ENCODE measurements at regions not wholly inside any gene's neighbourhood (a gene's known extent, or its start where the extent isn't known, plus 50 kb on each side); places are given as distances from the start of the nearest gene placed in this dataset.

DNA sequence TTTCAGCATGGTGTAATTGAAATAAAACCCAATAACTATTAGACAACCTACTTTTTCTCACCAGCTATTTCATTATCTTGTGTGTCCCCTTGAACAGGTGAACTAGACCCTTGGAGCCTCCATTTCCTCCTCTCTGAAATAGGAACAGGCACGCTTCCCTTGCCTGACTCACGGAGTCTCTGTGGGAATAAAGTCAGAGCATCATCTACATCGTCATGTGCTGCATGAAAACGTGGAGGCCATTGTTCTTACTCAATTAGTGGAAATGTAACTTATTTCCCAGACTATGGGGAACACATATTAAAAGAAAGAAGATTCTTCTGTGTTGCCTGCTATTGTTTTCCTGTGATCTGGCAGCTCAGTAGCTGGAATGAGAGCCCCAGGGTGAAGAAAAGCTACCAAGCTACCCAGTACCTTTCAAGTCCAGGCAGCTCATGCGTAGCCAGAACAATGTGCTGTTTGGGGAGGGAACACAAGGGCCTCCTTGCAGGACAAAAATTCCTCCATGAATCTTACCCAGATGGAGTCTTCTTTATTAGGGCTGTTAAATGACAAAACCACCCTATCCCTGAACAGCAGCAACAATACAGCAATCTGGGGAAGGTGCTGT, 59.8 kb downstream of the SOX11 start:
- no peak for DNase-seq

DNA sequence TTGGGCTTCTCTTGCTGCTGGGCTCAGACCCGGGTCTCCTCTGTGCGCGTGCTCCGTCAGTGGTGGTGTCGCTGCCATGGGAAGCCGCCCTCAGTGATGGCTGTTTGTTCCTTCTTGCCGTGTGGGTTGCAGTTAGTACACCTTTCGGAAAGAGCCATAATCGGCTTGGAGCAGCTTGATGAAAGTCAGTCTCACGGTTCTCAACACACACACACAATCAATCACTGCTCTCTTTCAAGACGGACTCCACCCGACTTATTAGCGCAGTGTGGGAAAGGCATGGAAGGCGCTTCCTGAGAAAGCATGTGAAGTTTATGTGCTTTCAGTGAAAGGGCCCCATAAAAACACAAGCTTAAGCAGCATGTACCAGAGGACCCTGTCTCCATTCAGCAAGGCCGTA, 64.1 kb downstream of the SOX11 start:
- no peak for DNase-seq

- DNase-seq, result no peak
These were observed 66.2 kb downstream of the SOX11 start for GRCh38 chr2:5758346-5758745.

GRCh38 chr2:5759949-5760348, 67.8 kb downstream of the SOX11 start:
- no peak for DNase-seq

GRCh38 chr2:5763531-5763930, 71.3 kb downstream of the SOX11 start:
- DNase-seq, result no peak

DNA sequence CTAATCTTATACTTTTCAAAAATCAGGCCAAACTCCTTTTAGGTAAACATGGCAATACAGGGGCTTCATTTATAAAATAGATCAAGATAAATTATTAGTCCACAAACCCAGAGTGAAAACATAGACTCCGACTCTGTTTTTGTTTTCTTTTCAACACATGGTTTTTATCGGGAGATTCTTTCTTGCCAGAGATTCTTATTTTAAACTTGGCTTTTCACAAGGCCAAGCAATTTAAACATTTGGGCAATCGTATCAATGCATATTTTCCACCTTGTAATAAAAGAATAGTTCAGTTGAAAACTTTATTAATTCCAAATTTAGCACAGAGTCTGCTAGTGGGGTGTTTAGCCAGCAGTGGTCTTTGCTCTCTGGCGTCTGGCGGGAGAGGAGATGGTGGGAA, 71.9 kb downstream of the SOX11 start:
- DNase-seq, result no peak

GRCh38 chr2:5766056-5766455, 73.9 kb downstream of the SOX11 start:
- no peak for DNase-seq

GRCh38 chr2:5766561-5766960, 74.4 kb downstream of the SOX11 start:
- DNase-seq, result no peak

GRCh38 chr2:5777131-5777535, 84.9 kb downstream of the SOX11 start:
- no peak for DNase-seq

DNA sequence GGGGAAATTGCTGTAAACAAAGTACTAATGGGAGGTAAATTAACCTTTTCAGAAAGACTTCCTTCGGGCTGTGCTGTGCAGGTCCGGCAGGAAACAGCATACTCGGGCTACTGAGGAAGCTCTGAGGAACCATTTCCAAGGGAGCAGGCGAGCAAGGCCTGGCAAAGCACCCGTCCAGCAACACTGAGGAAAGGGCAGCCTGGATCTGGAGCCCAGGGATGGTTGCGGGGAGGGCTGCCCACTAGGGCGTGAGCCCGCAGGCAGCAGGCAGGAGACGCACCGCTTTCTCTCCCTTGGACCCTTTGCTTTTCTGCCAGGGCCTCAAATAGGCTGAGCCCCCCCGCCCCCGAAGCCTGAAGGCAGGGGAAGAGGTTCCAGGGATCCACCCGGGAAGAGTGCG, 89.5 kb downstream of the SOX11 start:
- DNase-seq, result no peak

DNA sequence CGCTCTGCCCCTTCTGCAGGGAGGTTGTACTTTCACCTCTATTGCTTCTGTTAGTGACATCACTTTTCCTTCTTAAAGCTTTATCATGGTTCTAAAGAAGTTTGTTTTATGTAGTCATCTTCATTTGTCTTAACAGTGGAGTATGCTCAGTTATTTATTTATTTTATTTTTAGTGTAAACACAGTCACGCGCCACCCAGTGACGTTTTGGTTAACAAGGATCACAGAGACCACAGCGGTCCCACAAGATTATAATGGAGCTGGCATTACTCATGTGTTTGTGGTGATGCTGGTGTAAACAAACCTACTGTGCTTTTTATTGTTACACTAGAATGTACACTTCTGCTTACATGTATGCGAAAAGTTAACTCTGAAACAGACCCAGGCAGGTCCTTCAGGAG, 89.9 kb downstream of the SOX11 start:
- DNase-seq, result no peak

GRCh38 chr2:5788447-5788846, 96.3 kb downstream of the SOX11 start:
- no peak for DNase-seq

GRCh38 chr2:5791371-5791770, 99.2 kb downstream of the SOX11 start:
- no peak for DNase-seq

- DNase-seq, result no peak
These were observed 101.8 kb downstream of the SOX11 start for GRCh38 chr2:5794012-5794411.

GRCh38 chr2:5798084-5798483, 105.9 kb downstream of the SOX11 start:
- no peak for DNase-seq

GRCh38 chr2:5799348-5799747, 107.2 kb downstream of the SOX11 start:
- DNase-seq, result no peak

GRCh38 chr2:5803547-5803946, 111.4 kb downstream of the SOX11 start:
- no peak for DNase-seq

GRCh38 chr2:5818961-5819600, 126.9 kb downstream of the SOX11 start:
- no peak for DNase-seq

- DNase-seq, result no peak
These were observed 131.9 kb downstream of the SOX11 start for GRCh38 chr2:5824126-5824525.

GRCh38 chr2:5825686-5826085, 133.5 kb downstream of the SOX11 start:
- no peak for DNase-seq

GRCh38 chr2:5826979-5827655, 134.9 kb downstream of the SOX11 start:
- no peak for DNase-seq

- DNase-seq, result no peak
These were observed 142.3 kb downstream of the SOX11 start for GRCh38 chr2:5834501-5834900.

GRCh38 chr2:5839550-5839949, 147.4 kb downstream of the SOX11 start:
- no peak for DNase-seq

DNA sequence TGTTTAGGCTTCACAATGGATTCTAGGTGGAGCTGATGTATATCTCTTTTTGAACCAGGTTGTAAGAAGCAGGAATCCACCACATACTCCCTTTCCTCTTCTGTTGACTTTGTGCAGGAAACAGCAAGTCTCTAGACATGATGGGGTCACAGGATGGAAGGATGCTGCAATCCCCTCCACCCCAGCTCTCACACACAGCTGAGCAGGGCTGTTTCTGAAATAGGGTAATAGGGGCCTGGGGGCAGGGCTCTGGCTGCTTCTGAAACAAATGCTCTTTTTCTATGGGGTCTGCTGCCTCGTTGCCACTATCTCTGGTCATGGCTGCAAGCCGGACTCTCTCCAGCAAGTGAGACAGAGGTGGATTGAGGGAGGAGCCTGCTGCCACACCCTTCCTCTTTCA, 148.9 kb downstream of the SOX11 start:
- DNase-seq, result no peak

DNA sequence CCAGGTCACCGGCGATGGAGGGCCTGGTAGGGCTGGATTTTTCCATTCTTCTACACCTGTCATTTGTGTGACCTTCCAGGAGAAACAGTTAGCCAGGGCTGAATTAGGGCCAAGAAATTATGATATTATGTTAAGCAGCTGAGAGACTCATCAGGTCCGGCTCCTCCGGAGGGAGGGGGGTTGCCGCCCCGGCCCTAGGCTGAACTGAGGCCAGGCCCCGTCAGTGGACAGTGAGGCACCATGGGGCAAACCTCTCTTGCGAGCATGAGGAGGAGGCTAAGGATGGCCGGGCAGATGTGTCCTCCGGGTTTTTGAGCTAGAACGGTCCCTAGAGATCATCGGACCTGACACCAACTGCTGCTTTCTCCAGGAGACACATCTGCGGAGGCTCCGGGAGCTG, 150.1 kb downstream of the SOX11 start:
- DNase-seq, result no peak
